ENCODE measurements at regions not wholly inside any gene's neighbourhood (a gene's known extent, or its start where the extent isn't known, plus 50 kb on each side); places are given as distances from the start of the nearest gene placed in this dataset.
A peak's percentile ranks its signal among the peaks of the same experiment; 100 is the strongest.

- Histone ChIP-seq H2AFZ (ENCODE audit: low read length) (no peak overlapping the region), H3K9ac (ENCODE audit: insufficient read depth, low read length) (no peak overlapping the region), H3K27me3 (ENCODE audit: control insufficient read depth, insufficient read depth, low read length) (no peaks in the 10 kb centered on the region), H3K36me3 (ENCODE audit: control insufficient read depth, insufficient read depth, low read length) (no peaks in the 10 kb centered on the region), H4K20me1 (ENCODE audit: control insufficient read depth, extremely low read depth, insufficient read depth, low read length) (no peaks in the 10 kb centered on the region), H3K4me1 (ENCODE audit: control insufficient read depth, extremely low read depth, insufficient read depth, low read length) (no peaks in the 10 kb centered on the region), H3K79me2 (ENCODE audit: control insufficient read depth, insufficient read depth, low read length) (no peaks in the 10 kb centered on the region), H3K4me2 (ENCODE audit: extremely low read depth, insufficient read depth, low read length) (no peak overlapping the region), H3K27ac (ENCODE audit: insufficient read depth, low read length) (no peak overlapping the region), H3K4me3 (replicated peaks in 1 of 4; ENCODE audit: control extremely low read depth in 1 of 4, insufficient read depth in 1 of 4, low read depth in 3 of 4, low read length in 4 of 4) (no peak overlapping the region), H3K9me3 (ENCODE audit: control insufficient read depth, insufficient read depth, low read depth, low read length) (no peaks in the 10 kb centered on the region)
- no peak for DNase-seq (ENCODE audit: low read depth in 2 of 2)
- TF ChIP-seq, protein P1, sequence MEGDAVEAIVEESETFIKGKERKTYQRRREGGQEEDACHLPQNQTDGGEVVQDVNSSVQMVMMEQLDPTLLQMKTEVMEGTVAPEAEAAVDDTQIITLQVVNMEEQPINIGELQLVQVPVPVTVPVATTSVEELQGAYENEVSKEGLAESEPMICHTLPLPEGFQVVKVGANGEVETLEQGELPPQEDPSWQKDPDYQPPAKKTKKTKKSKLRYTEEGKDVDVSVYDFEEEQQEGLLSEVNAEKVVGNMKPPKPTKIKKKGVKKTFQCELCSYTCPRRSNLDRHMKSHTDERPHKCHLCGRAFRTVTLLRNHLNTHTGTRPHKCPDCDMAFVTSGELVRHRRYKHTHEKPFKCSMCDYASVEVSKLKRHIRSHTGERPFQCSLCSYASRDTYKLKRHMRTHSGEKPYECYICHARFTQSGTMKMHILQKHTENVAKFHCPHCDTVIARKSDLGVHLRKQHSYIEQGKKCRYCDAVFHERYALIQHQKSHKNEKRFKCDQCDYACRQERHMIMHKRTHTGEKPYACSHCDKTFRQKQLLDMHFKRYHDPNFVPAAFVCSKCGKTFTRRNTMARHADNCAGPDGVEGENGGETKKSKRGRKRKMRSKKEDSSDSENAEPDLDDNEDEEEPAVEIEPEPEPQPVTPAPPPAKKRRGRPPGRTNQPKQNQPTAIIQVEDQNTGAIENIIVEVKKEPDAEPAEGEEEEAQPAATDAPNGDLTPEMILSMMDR (conservative IDR thresholded peaks at IDR 0.05 in 1 of 2, IDR thresholded peaks at IDR 0.05 in 1 of 2; ENCODE audit: low read depth in 1 of 2, low read length in 2 of 2), result no peak
- no peak for TF ChIP-seq EZH2 (IDR thresholded peaks at IDR 0.05; ENCODE audit: low read length, missing control alignments)
Observed at GRCh38 chr12:76948879-76949278, 70.1 kb upstream of the CSRP2 start.

- H4K20me1 ChIP-seq (ENCODE audit: control insufficient read depth, extremely low read depth, insufficient read depth, low read length), result no peaks in the 10 kb centered on the region
- H3K4me1 ChIP-seq (ENCODE audit: control insufficient read depth, extremely low read depth, insufficient read depth, low read length), result peaks cover 9% of the 10 kb centered on the region
- H3K9me3 ChIP-seq (ENCODE audit: control insufficient read depth, insufficient read depth, low read depth, low read length), result no peaks in the 10 kb centered on the region
- H3K27me3 ChIP-seq (ENCODE audit: control insufficient read depth, insufficient read depth, low read length), result no peaks in the 10 kb centered on the region
- TF ChIP-seq, protein P1 (conservative IDR thresholded peaks at IDR 0.05 in 1 of 2, IDR thresholded peaks at IDR 0.05 in 1 of 2; ENCODE audit: low read depth in 1 of 2, low read length in 2 of 2), result no peak
- TF ChIP-seq EZH2 (IDR thresholded peaks at IDR 0.05; ENCODE audit: low read length, missing control alignments), result no peak
- H2AFZ ChIP-seq (ENCODE audit: low read length), result no peak overlapping the region
- no peak overlapping the region for H3K9ac ChIP-seq (ENCODE audit: insufficient read depth, low read length)
- no peak overlapping the region for H3K4me3 ChIP-seq (replicated peaks in 1 of 4; ENCODE audit: control extremely low read depth in 1 of 4, insufficient read depth in 1 of 4, low read depth in 3 of 4, low read length in 4 of 4)
- no peak overlapping the region for H3K4me2 ChIP-seq (ENCODE audit: extremely low read depth, insufficient read depth, low read length)
- no peaks in the 10 kb centered on the region for H3K36me3 ChIP-seq (ENCODE audit: control insufficient read depth, insufficient read depth, low read length)
- DNase-seq (ENCODE audit: low read depth in 2 of 2), result no peak
- H3K27ac ChIP-seq (ENCODE audit: insufficient read depth, low read length), result no peak overlapping the region
- H3K79me2 ChIP-seq (ENCODE audit: control insufficient read depth, insufficient read depth, low read length), result no peaks in the 10 kb centered on the region
Observed at GRCh38 chr12:76947304-76947703, 68.5 kb upstream of the CSRP2 start.

GRCh38 chr12:76946446-76946845 is 67.6 kb upstream of the CSRP2 start:
- Histone ChIP-seq H3K4me3 (replicated peaks in 1 of 4; ENCODE audit: control extremely low read depth in 1 of 4, insufficient read depth in 1 of 4, low read depth in 3 of 4, low read length in 4 of 4) (no peak overlapping the region), H3K27me3 (ENCODE audit: control insufficient read depth, insufficient read depth, low read length) (no peaks in the 10 kb centered on the region), H2AFZ (ENCODE audit: low read length) (no peak overlapping the region), H3K79me2 (ENCODE audit: control insufficient read depth, insufficient read depth, low read length) (no peaks in the 10 kb centered on the region), H3K36me3 (ENCODE audit: control insufficient read depth, insufficient read depth, low read length) (no peaks in the 10 kb centered on the region), H3K4me2 (ENCODE audit: extremely low read depth, insufficient read depth, low read length) (no peak overlapping the region), H3K9ac (ENCODE audit: insufficient read depth, low read length) (no peak overlapping the region), H3K4me1 (ENCODE audit: control insufficient read depth, extremely low read depth, insufficient read depth, low read length) (peaks cover 12% of the 10 kb centered on the region), H4K20me1 (ENCODE audit: control insufficient read depth, extremely low read depth, insufficient read depth, low read length) (no peaks in the 10 kb centered on the region), H3K27ac (ENCODE audit: insufficient read depth, low read length) (no peak overlapping the region), H3K9me3 (ENCODE audit: control insufficient read depth, insufficient read depth, low read depth, low read length) (no peaks in the 10 kb centered on the region)
- TF ChIP-seq EZH2 (IDR thresholded peaks at IDR 0.05; ENCODE audit: low read length, missing control alignments), result no peak
- TF ChIP-seq, protein P1 (conservative IDR thresholded peaks at IDR 0.05 in 1 of 2, IDR thresholded peaks at IDR 0.05 in 1 of 2; ENCODE audit: low read depth in 1 of 2, low read length in 2 of 2), result no peak
- DNase-seq (ENCODE audit: low read depth in 2 of 2), result peak in 1 of 2 donors; percentile 41
